Liver (tissue), 8 donors: ENCODE measurements at regions not wholly inside any gene's neighbourhood (a gene's known extent, or its start where the extent isn't known, plus 50 kb on each side); places are given as distances from the start of the nearest gene placed in this dataset.

ENCODE experiments used
- DNase-seq: peaks from one replicate; pipeline ENCODE4 v3.0.0-alpha.2; 2017; ENCODE audit warnings: low spot score
- H3K27ac ChIP-seq, 2 donors: one replicate each; pipeline ENCODE4 v1.7.0; 2013; ENCODE audit warnings: inconsistent platforms in 2 of 2, low read length in 2 of 2, control low read depth in 1 of 2, low read depth in 1 of 2, mild to moderate bottlenecking in 1 of 2
- H3K27me3 ChIP-seq, 4 donors: one replicate each; pipeline versions ENCODE4 v1.6.1 to v1.7.0; 2013; ENCODE audit warnings: low read length in 3 of 4, inconsistent platforms in 1 of 4, mild to moderate bottlenecking in 1 of 4, moderate library complexity in 1 of 4; ENCODE audit not compliant: control insufficient read depth in 4 of 4, insufficient read depth in 4 of 4
- H3K36me3 ChIP-seq, 4 donors: one replicate each; pipeline versions ENCODE4 v1.6.1 to v1.7.0; 2013; ENCODE audit warnings: low read length in 3 of 4, mild to moderate bottlenecking in 3 of 4, low read depth in 1 of 4, moderate library complexity in 1 of 4; ENCODE audit not compliant: control insufficient read depth in 4 of 4, insufficient read depth in 3 of 4
- H3K4me1 ChIP-seq, 4 donors: one replicate each; pipeline versions ENCODE4 v1.6.1 to v1.7.0; 2013; ENCODE audit warnings: low read length in 3 of 4, mild to moderate bottlenecking in 3 of 4, moderate library complexity in 1 of 4; ENCODE audit not compliant: control insufficient read depth in 4 of 4, insufficient read depth in 4 of 4
- H3K4me3 ChIP-seq, 3 donors: one replicate each; pipeline versions ENCODE4 v1.6.1 to v1.7.0; 2013; ENCODE audit warnings: low read length in 3 of 3, control low read depth in 1 of 3, low read depth in 1 of 3, mild to moderate bottlenecking in 1 of 3
- H3K9ac ChIP-seq, 2 donors: one replicate each; pipeline ENCODE4 v1.7.0; 2013; ENCODE audit warnings: low read length in 2 of 2, mild to moderate bottlenecking in 2 of 2, moderate library complexity in 2 of 2, control low read depth in 1 of 2, low read depth in 1 of 2
- H3K9me3 ChIP-seq, 4 donors: one replicate each; pipeline versions ENCODE4 v1.6.1 to v1.7.0; 2013; ENCODE audit warnings: low read length in 3 of 4; ENCODE audit not compliant: control insufficient read depth in 4 of 4
- ATF3 ChIP-seq: IDR thresholded peaks from 2 replicates; pipeline ENCODE4 v1.6.1; 2016; ENCODE audit warnings: antibody characterized with exemption
- CTCF ChIP-seq: fragments of 150-350 bp; IDR thresholded peaks from 2 replicates; pipeline ENCODE4 v1.5.1; 2017; ENCODE audit warnings: improper control_type of control experiment, low read depth, low read length; ENCODE audit not compliant: missing input control
- EGR1 ChIP-seq, 2 donors: IDR thresholded peaks; 2 replicates each; pipeline ENCODE4 v1.6.1; 2016 to 2018; ENCODE audit warnings: antibody characterized with exemption in 2 of 2, low read depth in 2 of 2
- FOXA1 ChIP-seq: IDR thresholded peaks from 2 replicates; pipeline ENCODE4 v1.6.1; 2016; ENCODE audit warnings: antibody characterized with exemption
- FOXA2 ChIP-seq: IDR thresholded peaks from 2 replicates; pipeline ENCODE4 v1.6.1; 2016; ENCODE audit warnings: antibody characterized with exemption
- GABPA ChIP-seq, 2 donors: IDR thresholded peaks in 1 of 2; conservative IDR thresholded peaks in 1 of 2; 2 replicates each; pipeline ENCODE4 v1.6.1; 2016; ENCODE audit warnings: antibody characterized with exemption in 2 of 2, mild to moderate bottlenecking in 1 of 2, moderate library complexity in 1 of 2
- HNF4A ChIP-seq, 2 donors: conservative IDR thresholded peaks; 2 replicates each; pipeline ENCODE4 v1.6.1; 2016; ENCODE audit warnings: antibody characterized with exemption in 2 of 2, mild to moderate bottlenecking in 2 of 2
- HNF4G ChIP-seq: IDR thresholded peaks from 2 replicates; pipeline ENCODE4 v1.6.1; 2016; ENCODE audit warnings: antibody characterized with exemption
- JUND ChIP-seq, 2 donors: IDR thresholded peaks; 2 replicates each; pipeline ENCODE4 v1.6.1; 2016; ENCODE audit warnings: antibody characterized with exemption in 2 of 2
- NR2F2 ChIP-seq: IDR thresholded peaks from 2 replicates; pipeline ENCODE4 v1.6.1; 2016; ENCODE audit warnings: antibody characterized with exemption
- RAD21 ChIP-seq, 2 donors: IDR thresholded peaks; 2 replicates each; pipeline ENCODE4 v1.6.1; 2016; ENCODE audit warnings: antibody characterized with exemption in 2 of 2, mild to moderate bottlenecking in 2 of 2
- RXRA ChIP-seq, 2 donors: IDR thresholded peaks; 2 replicates each; pipeline ENCODE4 v1.6.1; 2017 to 2018; ENCODE audit warnings: antibody characterized with exemption in 2 of 2, mild to moderate bottlenecking in 1 of 2
- SP1 ChIP-seq: IDR thresholded peaks from 2 replicates; pipeline ENCODE4 v1.6.1; 2018; ENCODE audit warnings: antibody characterized with exemption, mild to moderate bottlenecking
- TAF1 ChIP-seq: conservative IDR thresholded peaks from 2 replicates; pipeline ENCODE4 v1.6.1; 2016; ENCODE audit warnings: antibody characterized with exemption, mild to moderate bottlenecking
- YY1 ChIP-seq: IDR thresholded peaks from 2 replicates; pipeline ENCODE4 v1.6.1; 2016; ENCODE audit warnings: antibody characterized with exemption, mild to moderate bottlenecking
- ZBTB33 ChIP-seq: IDR thresholded peaks from 2 replicates; pipeline ENCODE4 v1.6.1; 2016; ENCODE audit warnings: antibody characterized with exemption
- WGBS: extraction: QIAGEN DNeasy Blood & Tissue Kit; methylation state at CpG from one replicate; pipeline ENCODE4 v1.1.7; 2013; 5-methylcytosine and 5-hydroxymethylcytosine counted together
- TF ChIP-seq, protein P1 (sequence below): IDR thresholded peaks from 2 replicates; pipeline ENCODE4 v1.6.1; 2016; ENCODE audit warnings: antibody characterized with exemption
- TF ChIP-seq, protein P2 (sequence below): IDR thresholded peaks from 2 replicates; pipeline ENCODE4 v1.6.1; 2016; ENCODE audit warnings: antibody characterized with exemption, mild to moderate bottlenecking
- donor health status: healthy.
- donor health status: healthy.
- donor health status: healthy.
- donor health status: healthy.
- donor health status: healthy.

- Histone ChIP-seq H3K36me3 (no peaks in the 10 kb centered on the region), H3K27ac (peak overlapping the region; percentile 14 to 39), H3K4me3 (no peak overlapping the region), H3K27me3 (no peaks in the 10 kb centered on the region), H3K9me3 (no peaks in the 10 kb centered on the region), H3K4me1 (peaks cover 11 to 55% (median 42%) of the 10 kb centered on the region in 4 donors), H3K9ac (no peak overlapping the region)
- DNase-seq: no peak
- WGBS: 51% methylated on average over 10 of the region's 10 CpGs
- TF ChIP-seq SP1 (peak; percentile 12), HNF4G (no peak), RXRA (IDR thresholded peaks at IDR 0.05) (peak; percentile 48 to 64), HNF4A (conservative IDR thresholded peaks at IDR 0.05) (peak; percentile 34 to 55), ZBTB33 (no peak), JUND (IDR thresholded peaks at IDR 0.05) (no peak), EGR1 (IDR thresholded peaks at IDR 0.05; ENCODE audit: low read depth in 2 of 2) (no peak)
Observed at GRCh38 chr9:89794918-89795317, 190.1 kb downstream of the GADD45G start.

DNA sequence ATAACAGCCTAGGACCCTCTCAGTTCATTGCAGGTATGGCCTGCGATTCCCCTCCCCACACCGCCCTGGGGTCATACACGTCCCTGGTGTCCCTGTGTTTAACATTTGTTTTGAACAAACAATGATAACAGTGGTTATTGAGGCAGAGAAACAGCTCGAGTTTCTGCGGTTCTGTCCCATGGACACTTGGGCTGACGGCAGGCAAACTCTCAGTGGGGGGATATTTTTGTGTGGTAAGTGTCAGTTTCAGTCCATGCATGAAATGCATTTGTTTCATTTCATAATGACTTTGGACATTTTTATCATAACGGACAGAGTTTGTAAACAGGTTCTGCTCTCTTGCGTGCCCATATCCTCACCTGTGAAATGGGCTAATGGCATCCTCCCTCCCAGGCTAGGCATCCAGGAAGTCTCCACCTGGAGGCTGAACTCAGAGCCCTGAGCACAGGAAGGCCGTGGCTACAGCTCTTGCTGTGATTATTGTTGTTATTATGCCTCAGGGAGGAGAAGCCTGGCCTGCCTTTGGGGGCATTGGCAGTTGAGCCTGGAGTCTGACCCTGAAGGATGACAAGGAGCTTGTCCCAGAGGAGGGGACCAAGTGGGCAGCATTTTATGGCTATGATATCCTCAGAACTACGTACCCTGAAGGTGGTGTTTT, 190.9 kb downstream of the GADD45G start:
- Histone ChIP-seq H3K9ac (no peak overlapping the region), H3K27ac (no peak overlapping the region), H3K27me3 (no peaks in the 10 kb centered on the region), H3K9me3 (no peaks in the 10 kb centered on the region), H3K36me3 (no peaks in the 10 kb centered on the region), H3K4me3 (no peak overlapping the region), H3K4me1 (peaks cover 11 to 57% (median 42%) of the 10 kb centered on the region in 4 donors)
- DNase-seq: no peak
- 69% methylated on average over 10 of the region's 10 CpGs for WGBS
- TF ChIP-seq, protein P1, sequence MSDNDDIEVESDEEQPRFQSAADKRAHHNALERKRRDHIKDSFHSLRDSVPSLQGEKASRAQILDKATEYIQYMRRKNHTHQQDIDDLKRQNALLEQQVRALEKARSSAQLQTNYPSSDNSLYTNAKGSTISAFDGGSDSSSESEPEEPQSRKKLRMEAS: no peak
- TF ChIP-seq HNF4G (no peak), ATF3 (no peak), NR2F2 (no peak), SP1 (no peak), JUND (IDR thresholded peaks at IDR 0.05) (no peak), CTCF (no peak), RXRA (IDR thresholded peaks at IDR 0.05) (no peak), FOXA1 (no peak), GABPA (IDR thresholded peaks at IDR 0.05 in 1 of 2, conservative IDR thresholded peaks at IDR 0.05 in 1 of 2) (no peak), TAF1 (no peak), HNF4A (conservative IDR thresholded peaks at IDR 0.05) (no peak), FOXA2 (no peak), ZBTB33 (no peak), EGR1 (IDR thresholded peaks at IDR 0.05; ENCODE audit: low read depth in 2 of 2) (no peak), YY1 (no peak), RAD21 (IDR thresholded peaks at IDR 0.05) (no peak)
- TF ChIP-seq, protein P2, sequence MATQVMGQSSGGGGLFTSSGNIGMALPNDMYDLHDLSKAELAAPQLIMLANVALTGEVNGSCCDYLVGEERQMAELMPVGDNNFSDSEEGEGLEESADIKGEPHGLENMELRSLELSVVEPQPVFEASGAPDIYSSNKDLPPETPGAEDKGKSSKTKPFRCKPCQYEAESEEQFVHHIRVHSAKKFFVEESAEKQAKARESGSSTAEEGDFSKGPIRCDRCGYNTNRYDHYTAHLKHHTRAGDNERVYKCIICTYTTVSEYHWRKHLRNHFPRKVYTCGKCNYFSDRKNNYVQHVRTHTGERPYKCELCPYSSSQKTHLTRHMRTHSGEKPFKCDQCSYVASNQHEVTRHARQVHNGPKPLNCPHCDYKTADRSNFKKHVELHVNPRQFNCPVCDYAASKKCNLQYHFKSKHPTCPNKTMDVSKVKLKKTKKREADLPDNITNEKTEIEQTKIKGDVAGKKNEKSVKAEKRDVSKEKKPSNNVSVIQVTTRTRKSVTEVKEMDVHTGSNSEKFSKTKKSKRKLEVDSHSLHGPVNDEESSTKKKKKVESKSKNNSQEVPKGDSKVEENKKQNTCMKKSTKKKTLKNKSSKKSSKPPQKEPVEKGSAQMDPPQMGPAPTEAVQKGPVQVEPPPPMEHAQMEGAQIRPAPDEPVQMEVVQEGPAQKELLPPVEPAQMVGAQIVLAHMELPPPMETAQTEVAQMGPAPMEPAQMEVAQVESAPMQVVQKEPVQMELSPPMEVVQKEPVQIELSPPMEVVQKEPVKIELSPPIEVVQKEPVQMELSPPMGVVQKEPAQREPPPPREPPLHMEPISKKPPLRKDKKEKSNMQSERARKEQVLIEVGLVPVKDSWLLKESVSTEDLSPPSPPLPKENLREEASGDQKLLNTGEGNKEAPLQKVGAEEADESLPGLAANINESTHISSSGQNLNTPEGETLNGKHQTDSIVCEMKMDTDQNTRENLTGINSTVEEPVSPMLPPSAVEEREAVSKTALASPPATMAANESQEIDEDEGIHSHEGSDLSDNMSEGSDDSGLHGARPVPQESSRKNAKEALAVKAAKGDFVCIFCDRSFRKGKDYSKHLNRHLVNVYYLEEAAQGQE: no peak
